ENCODE measurements at regions not wholly inside any gene's neighbourhood (a gene's known extent, or its start where the extent isn't known, plus 50 kb on each side); places are given as distances from the start of the nearest gene placed in this dataset.
A peak's percentile ranks its signal among the peaks of the same experiment; 100 is the strongest.

- no peak overlapping the region for H3K4me3 ChIP-seq (ENCODE audit: low read depth, low read length)
- TF ChIP-seq, protein P1, sequence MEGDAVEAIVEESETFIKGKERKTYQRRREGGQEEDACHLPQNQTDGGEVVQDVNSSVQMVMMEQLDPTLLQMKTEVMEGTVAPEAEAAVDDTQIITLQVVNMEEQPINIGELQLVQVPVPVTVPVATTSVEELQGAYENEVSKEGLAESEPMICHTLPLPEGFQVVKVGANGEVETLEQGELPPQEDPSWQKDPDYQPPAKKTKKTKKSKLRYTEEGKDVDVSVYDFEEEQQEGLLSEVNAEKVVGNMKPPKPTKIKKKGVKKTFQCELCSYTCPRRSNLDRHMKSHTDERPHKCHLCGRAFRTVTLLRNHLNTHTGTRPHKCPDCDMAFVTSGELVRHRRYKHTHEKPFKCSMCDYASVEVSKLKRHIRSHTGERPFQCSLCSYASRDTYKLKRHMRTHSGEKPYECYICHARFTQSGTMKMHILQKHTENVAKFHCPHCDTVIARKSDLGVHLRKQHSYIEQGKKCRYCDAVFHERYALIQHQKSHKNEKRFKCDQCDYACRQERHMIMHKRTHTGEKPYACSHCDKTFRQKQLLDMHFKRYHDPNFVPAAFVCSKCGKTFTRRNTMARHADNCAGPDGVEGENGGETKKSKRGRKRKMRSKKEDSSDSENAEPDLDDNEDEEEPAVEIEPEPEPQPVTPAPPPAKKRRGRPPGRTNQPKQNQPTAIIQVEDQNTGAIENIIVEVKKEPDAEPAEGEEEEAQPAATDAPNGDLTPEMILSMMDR (IDR thresholded peaks at IDR 0.05; ENCODE audit: low read depth, low read length), result no peak
- no peak for DNase-seq (ENCODE audit: low read depth, low spot score)
- in situ Hi-C loops (cut with HindIII; ENCODE audit: low sequenced_read_pairs), result no loop called here
Observed at GRCh38 chr1:87165177-87165576, 163.5 kb upstream of the LMO4 start.

DNA sequence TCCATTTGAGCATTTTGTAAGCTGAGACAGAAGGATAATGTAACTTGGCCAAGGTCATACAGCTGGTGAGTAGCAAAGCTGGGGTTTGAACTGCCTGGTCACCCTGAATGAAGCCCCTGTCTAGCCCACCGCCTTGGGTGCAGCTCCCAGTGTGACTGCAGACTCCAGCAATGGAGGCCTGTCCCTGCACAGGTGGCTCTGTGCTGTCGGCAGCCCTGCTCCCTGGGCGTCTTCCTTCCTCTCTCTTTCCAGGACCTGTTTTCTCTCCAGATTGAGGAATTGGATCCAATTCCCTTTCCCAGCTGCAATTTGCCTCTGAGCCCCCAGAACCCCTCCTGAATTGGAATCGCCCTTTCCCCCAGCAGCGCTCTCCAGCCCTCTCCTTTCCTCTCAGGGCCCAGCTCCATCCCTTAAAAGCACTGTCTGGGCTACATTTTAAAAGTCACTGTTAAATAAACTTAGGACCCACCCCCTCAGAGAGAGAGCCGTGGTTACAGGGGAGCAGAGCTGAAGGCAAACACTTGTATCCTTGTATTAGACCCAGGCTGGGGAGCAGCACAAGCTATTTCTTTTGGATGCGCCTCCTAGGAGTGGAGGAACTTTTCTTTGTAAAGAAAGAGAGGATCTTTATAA, 161.4 kb upstream of the LMO4 start:
- H3K4me3 ChIP-seq (ENCODE audit: low read depth, low read length), result no peak overlapping the region
- no peak for DNase-seq (ENCODE audit: low read depth, low spot score)
- TF ChIP-seq, protein P1 (IDR thresholded peaks at IDR 0.05; ENCODE audit: low read depth, low read length), result no peak
- in situ Hi-C loops (cut with HindIII; ENCODE audit: low sequenced_read_pairs), result no loop called here

- TF ChIP-seq, protein P1 (IDR thresholded peaks at IDR 0.05; ENCODE audit: low read depth, low read length), result peak; percentile 25
- DNase-seq (ENCODE audit: low read depth, low spot score), result peak; percentile 4
- no peak overlapping the region for H3K4me3 ChIP-seq (ENCODE audit: low read depth, low read length)
- in situ Hi-C loops (cut with HindIII; ENCODE audit: low sequenced_read_pairs), result no loop called here
Observed at GRCh38 chr1:87167848-87168525, 160.7 kb upstream of the LMO4 start.

GRCh38 chr1:87169263-87169910, 159.3 kb upstream of the LMO4 start:
- H3K4me3 ChIP-seq (ENCODE audit: low read depth, low read length), result no peak overlapping the region
- DNase-seq (ENCODE audit: low read depth, low spot score), result peak; percentile 13
- TF ChIP-seq, protein P1 (IDR thresholded peaks at IDR 0.05; ENCODE audit: low read depth, low read length), result no peak
- in situ Hi-C loops (cut with HindIII; ENCODE audit: low sequenced_read_pairs), result no loop called here

- DNase-seq (ENCODE audit: low read depth, low spot score), result no peak
- in situ Hi-C loops (cut with HindIII; ENCODE audit: low sequenced_read_pairs), result no loop called here
- H3K4me3 ChIP-seq (ENCODE audit: low read depth, low read length), result no peak overlapping the region
- TF ChIP-seq, protein P1 (IDR thresholded peaks at IDR 0.05; ENCODE audit: low read depth, low read length), result no peak
Observed at GRCh38 chr1:87170157-87170556, 158.5 kb upstream of the LMO4 start.

- H3K4me3 ChIP-seq (ENCODE audit: low read depth, low read length), result no peak overlapping the region
- no peak for DNase-seq (ENCODE audit: low read depth, low spot score)
- in situ Hi-C loops (cut with HindIII; ENCODE audit: low sequenced_read_pairs), result no loop called here
- TF ChIP-seq, protein P1 (IDR thresholded peaks at IDR 0.05; ENCODE audit: low read depth, low read length), result no peak
Observed at GRCh38 chr1:87170931-87171598, 157.6 kb upstream of the LMO4 start.
